ENCODE measurements at regions not wholly inside any gene's neighbourhood (a gene's known extent, or its start where the extent isn't known, plus 50 kb on each side); places are given as distances from the start of the nearest gene placed in this dataset.

DNA sequence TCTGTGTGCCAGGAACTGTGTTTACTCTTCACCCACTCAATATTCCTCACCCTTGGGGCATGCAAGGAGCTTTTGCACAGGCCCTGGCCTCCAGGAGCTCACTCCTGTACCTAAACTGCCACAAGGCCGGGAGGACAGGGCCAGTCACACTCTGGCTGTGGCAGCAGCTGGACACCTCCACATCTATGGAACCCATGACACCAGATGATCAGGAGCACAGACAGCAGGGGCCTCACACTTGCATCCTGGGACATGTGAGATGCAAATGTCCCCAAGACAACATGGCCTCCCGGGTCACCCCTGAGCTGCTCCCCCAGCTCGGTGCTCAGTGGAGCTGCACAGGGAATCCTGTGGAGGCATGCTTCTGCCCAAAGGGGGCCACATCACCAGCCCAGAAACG is 61.8 kb upstream of the SLC66A3 start:
- DNase-seq, result no peak
- ChIA-PET POLR2A (no interaction called here), CTCF (interaction anchor here (1.3 kb wide), 1 partner anchor 258 kb away, joined by 3 read pairs; no protein-coding TSS in a partner anchor)
- H3K4me1 Mint-ChIP-seq (ENCODE audit: low read depth), result no peaks in the 10 kb centered on the region
- no peak for ATAC-seq
- peaks cover 5% of the 10 kb centered on the region for H3K27me3 Mint-ChIP-seq (ENCODE audit: low read depth)
- H3K36me3 Mint-ChIP-seq (ENCODE audit: low read depth), result no peaks in the 10 kb centered on the region
- no peak overlapping the region for H3K27ac Mint-ChIP-seq
- no peak overlapping the region for H3K4me3 Mint-ChIP-seq
- no peaks in the 10 kb centered on the region for H3K9me3 Mint-ChIP-seq (ENCODE audit: insufficient read depth)

DNA sequence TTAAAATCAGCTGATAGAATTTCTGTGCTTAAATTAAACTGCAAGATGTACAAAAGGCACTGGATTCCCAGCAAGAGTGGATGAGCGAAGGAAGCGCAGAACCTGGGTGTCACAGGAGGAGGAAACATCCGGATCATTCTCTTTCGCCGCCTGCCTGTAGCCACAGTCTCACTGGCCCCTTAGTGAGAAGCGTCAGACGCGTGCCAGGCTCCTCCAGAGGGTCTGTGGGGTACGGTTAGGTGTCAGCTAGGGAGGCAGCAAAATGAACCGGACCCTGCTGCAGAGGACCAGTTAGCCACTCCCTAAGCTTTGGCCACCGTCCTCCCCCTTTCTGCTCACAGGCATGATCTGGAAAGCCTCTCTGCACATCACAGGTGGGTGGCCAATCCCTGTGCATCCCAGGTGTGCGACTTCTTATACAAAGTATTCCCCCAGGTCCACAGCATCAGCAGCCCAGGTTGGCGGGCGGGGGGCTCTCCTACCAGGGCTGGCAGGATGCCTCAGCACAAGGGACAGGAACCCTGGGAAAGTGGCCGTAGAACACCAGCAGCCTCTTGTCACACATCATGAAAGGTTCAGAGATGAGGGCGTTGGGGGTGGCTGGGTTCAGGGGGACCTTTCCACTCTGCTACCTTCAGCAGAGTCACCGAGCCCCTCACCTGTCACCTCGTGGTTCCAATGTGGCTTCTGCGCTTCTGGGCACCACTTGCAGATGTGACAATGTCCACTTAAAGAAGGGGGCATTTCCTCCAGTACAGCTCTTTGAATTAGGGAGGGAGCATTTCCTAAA is 61.1 kb upstream of the SLC66A3 start:
- ChIA-PET CTCF (no interaction called here), POLR2A (no interaction called here)
- no peak overlapping the region for H3K27ac Mint-ChIP-seq
- H3K27me3 Mint-ChIP-seq (ENCODE audit: low read depth), result peaks cover 4% of the 10 kb centered on the region
- no peaks in the 10 kb centered on the region for H3K9me3 Mint-ChIP-seq (ENCODE audit: insufficient read depth)
- ATAC-seq (no peak), DNase-seq (no peak)
- H3K4me1 Mint-ChIP-seq (ENCODE audit: low read depth), result no peaks in the 10 kb centered on the region
- H3K4me3 Mint-ChIP-seq, result no peak overlapping the region
- H3K36me3 Mint-ChIP-seq (ENCODE audit: low read depth), result no peaks in the 10 kb centered on the region

- H3K4me3 Mint-ChIP-seq, result no peak overlapping the region
- DNase-seq (no peak), ATAC-seq (no peak)
- H3K4me1 Mint-ChIP-seq (ENCODE audit: low read depth), result no peaks in the 10 kb centered on the region
- CTCF ChIA-PET, result no interaction called here
- peaks cover 4% of the 10 kb centered on the region for H3K27me3 Mint-ChIP-seq (ENCODE audit: low read depth)
- H3K36me3 Mint-ChIP-seq (ENCODE audit: low read depth), result no peaks in the 10 kb centered on the region
- no peak overlapping the region for H3K27ac Mint-ChIP-seq
- POLR2A ChIA-PET, result no interaction called here
- H3K9me3 Mint-ChIP-seq (ENCODE audit: insufficient read depth), result no peaks in the 10 kb centered on the region
Measured at GRCh38 chr2:11096591-11096990, 58.7 kb upstream of the SLC66A3 start.

DNA sequence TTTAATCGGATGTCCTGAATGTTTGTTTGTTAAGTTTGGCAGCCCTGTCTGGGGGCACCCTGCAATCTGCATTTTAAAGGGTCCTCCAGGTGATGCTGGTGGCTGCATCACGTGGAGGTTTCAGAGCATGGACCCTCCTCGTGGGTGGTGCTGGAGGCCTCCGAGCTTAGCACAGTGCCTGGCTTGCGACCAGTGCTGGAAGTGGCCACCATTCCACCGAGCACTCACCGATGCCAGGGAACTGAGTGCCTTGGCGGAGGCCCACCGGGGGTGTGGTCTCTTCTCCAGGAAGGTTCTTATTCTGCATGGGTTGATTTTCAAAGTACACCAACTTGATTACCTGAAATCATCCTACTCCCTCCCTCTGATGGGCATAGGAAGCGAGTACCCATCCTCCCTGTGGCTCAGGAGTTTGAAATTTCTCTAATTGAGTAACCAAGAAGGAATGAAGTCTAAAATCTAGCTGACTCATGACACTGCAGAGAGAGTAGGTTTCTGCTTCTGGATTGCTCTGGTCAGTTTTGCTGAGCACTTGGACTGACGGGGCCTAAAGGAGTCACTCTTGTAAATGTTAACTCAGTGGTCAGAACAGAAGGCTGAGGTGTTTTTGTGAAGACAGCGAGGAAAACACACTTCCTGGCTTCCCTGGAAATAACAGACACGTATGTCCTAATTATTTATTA is 58.1 kb upstream of the SLC66A3 start:
- H3K27me3 Mint-ChIP-seq (ENCODE audit: low read depth), result peaks cover 4% of the 10 kb centered on the region
- POLR2A ChIA-PET, result no interaction called here
- no peak overlapping the region for H3K27ac Mint-ChIP-seq
- no peak for DNase-seq
- no peak overlapping the region for H3K4me3 Mint-ChIP-seq
- H3K36me3 Mint-ChIP-seq (ENCODE audit: low read depth), result no peaks in the 10 kb centered on the region
- H3K4me1 Mint-ChIP-seq (ENCODE audit: low read depth), result no peaks in the 10 kb centered on the region
- CTCF ChIA-PET, result no interaction called here
- H3K9me3 Mint-ChIP-seq (ENCODE audit: insufficient read depth), result no peaks in the 10 kb centered on the region
- ATAC-seq, result no peak

GRCh38 chr2:11097854-11098387 is 57.3 kb upstream of the SLC66A3 start:
- peaks cover 4% of the 10 kb centered on the region for H3K27me3 Mint-ChIP-seq (ENCODE audit: low read depth)
- CTCF ChIA-PET, result no interaction called here
- ATAC-seq, result no peak
- no peaks in the 10 kb centered on the region for H3K9me3 Mint-ChIP-seq (ENCODE audit: insufficient read depth)
- DNase-seq, result no peak
- no peaks in the 10 kb centered on the region for H3K4me1 Mint-ChIP-seq (ENCODE audit: low read depth)
- no peak overlapping the region for H3K4me3 Mint-ChIP-seq
- H3K27ac Mint-ChIP-seq, result no peak overlapping the region
- POLR2A ChIA-PET, result no interaction called here
- no peaks in the 10 kb centered on the region for H3K36me3 Mint-ChIP-seq (ENCODE audit: low read depth)

GRCh38 chr2:11099122-11100065 is 55.9 kb upstream of the SLC66A3 start:
- peaks cover 7% of the 10 kb centered on the region for H3K4me1 Mint-ChIP-seq (ENCODE audit: low read depth)
- no peak overlapping the region for H3K27ac Mint-ChIP-seq
- no peak overlapping the region for H3K4me3 Mint-ChIP-seq
- POLR2A ChIA-PET, result no interaction called here
- DNase-seq (no peak), ATAC-seq (no peak)
- CTCF ChIA-PET, result no interaction called here
- peaks cover 4% of the 10 kb centered on the region for H3K27me3 Mint-ChIP-seq (ENCODE audit: low read depth)
- no peaks in the 10 kb centered on the region for H3K36me3 Mint-ChIP-seq (ENCODE audit: low read depth)
- no peaks in the 10 kb centered on the region for H3K9me3 Mint-ChIP-seq (ENCODE audit: insufficient read depth)

DNA sequence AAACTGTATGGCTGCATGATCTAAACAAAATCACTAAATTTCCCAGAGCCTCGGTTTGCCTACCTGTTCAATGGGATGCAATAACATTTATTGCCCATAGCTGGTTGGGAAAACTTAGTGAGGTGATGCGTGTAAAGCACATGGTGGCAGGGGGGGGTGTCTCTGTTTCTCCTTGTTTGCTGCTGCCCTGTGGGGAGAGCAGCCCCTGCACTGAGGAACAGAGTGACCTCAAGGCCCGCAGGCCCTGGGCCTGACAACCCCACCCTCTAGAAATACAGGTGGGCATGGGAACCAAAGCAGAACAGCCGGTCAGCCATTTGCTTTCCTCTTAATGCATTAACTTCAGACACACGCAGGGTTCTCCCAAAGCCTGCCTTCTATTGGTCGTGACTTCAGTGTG is 55.1 kb upstream of the SLC66A3 start:
- no peaks in the 10 kb centered on the region for H3K9me3 Mint-ChIP-seq (ENCODE audit: insufficient read depth)
- DNase-seq (no peak), ATAC-seq (no peak)
- H3K4me1 Mint-ChIP-seq (ENCODE audit: low read depth), result peaks cover 10% of the 10 kb centered on the region
- no peak overlapping the region for H3K27ac Mint-ChIP-seq
- H3K36me3 Mint-ChIP-seq (ENCODE audit: low read depth), result no peaks in the 10 kb centered on the region
- H3K4me3 Mint-ChIP-seq, result no peak overlapping the region
- CTCF ChIA-PET, result no interaction called here
- POLR2A ChIA-PET, result no interaction called here
- peaks cover 4% of the 10 kb centered on the region for H3K27me3 Mint-ChIP-seq (ENCODE audit: low read depth)

GRCh38 chr2:11100976-11101375 is 54.3 kb upstream of the SLC66A3 start:
- Mint-ChIP-seq H3K9me3 (ENCODE audit: insufficient read depth) (no peaks in the 10 kb centered on the region), H3K27ac (no peak overlapping the region), H3K36me3 (ENCODE audit: low read depth) (no peaks in the 10 kb centered on the region), H3K27me3 (ENCODE audit: low read depth) (no peaks in the 10 kb centered on the region), H3K4me3 (no peak overlapping the region), H3K4me1 (ENCODE audit: low read depth) (peaks cover 10% of the 10 kb centered on the region)
- DNase-seq (no peak), ATAC-seq (no peak)
- ChIA-PET CTCF (no interaction called here), POLR2A (no interaction called here)

- no peaks in the 10 kb centered on the region for H3K9me3 Mint-ChIP-seq (ENCODE audit: insufficient read depth)
- no peaks in the 10 kb centered on the region for H3K27me3 Mint-ChIP-seq (ENCODE audit: low read depth)
- ChIA-PET CTCF (no interaction called here), POLR2A (no interaction called here)
- DNase-seq, result no peak
- H3K4me3 Mint-ChIP-seq, result no peak overlapping the region
- no peak overlapping the region for H3K27ac Mint-ChIP-seq
- no peak for ATAC-seq
- H3K36me3 Mint-ChIP-seq (ENCODE audit: low read depth), result no peaks in the 10 kb centered on the region
- H3K4me1 Mint-ChIP-seq (ENCODE audit: low read depth), result peaks cover 10% of the 10 kb centered on the region
Measured at GRCh38 chr2:11101430-11101829, 53.8 kb upstream of the SLC66A3 start.

DNA sequence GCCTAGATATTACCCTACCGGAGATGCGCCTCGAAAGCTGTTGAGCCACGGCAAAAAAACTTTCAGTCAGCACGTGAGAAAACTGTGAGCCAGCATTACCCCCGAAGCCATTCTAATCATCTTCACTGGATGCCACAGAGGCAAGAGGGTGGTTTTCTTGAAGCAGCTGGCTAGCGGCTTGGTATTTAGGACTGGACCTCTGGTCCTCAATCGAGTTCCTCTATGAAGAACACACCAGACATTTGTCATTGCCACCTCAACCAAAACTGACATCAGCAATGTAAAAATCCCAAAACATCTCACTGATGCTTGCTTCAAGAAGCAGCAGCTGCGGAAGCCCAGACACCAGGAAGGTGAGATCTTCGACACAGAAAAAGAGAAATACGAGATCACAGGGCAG is 52.8 kb upstream of the SLC66A3 start:
- no peak overlapping the region for H3K27ac Mint-ChIP-seq

DNA sequence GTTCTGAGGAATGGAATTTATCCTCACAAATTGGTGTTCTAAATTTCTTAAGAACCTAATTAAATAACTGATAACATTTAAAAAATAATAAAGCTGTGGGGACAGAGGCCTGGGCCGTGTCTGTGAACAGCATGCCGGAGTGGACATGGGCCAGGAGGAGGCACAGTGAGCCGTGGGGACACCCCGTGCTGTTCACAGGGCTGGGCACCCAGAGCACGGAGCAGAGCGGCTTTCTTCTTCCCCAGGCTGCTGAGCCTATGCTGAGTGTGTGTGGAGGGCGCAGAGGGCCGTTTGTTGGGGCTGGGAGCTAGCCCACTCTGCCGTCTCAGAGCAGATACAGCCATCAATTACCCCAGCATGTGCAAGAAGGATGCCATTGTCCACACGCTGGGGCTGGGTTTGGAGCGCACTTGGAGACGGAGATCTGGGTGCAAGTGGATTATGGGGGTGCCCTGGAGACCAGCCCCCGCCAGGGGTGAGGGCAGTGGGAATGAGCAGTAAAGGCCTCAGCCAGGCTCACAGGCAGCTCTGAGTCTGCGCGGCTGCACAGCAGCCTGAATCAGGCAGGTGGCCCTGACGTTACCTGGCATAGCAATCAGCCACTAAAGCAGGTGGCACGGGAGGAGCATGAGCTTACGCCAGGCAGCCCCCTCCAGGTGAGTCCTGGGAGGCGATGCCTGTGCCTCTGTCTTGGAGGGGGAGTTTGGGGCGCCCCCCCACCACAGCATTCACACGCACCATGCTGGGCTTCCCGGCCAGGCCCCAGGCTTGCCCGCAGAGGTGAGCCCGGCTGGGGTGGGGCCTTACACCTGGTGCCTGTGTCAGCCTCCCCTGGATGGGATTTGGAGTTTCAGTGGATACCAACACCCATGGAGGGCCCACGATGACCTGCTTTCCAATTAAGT is 52.1 kb upstream of the SLC66A3 start:
- Mint-ChIP-seq H3K36me3 (ENCODE audit: low read depth) (no peaks in the 10 kb centered on the region), H3K4me1 (ENCODE audit: low read depth) (peaks cover 10% of the 10 kb centered on the region), H3K4me3 (no peak overlapping the region), H3K27ac (no peak overlapping the region), H3K9me3 (ENCODE audit: insufficient read depth) (no peaks in the 10 kb centered on the region), H3K27me3 (ENCODE audit: low read depth) (no peaks in the 10 kb centered on the region)
- DNase-seq, result no peak
- no peak for ATAC-seq
- CTCF ChIA-PET, result no interaction called here
- POLR2A ChIA-PET, result no interaction called here

More for the DNA sequence above, 52.8 kb upstream of the SLC66A3 start:
- Mint-ChIP-seq H3K9me3 (ENCODE audit: insufficient read depth) (no peaks in the 10 kb centered on the region), H3K4me1 (ENCODE audit: low read depth) (peaks cover 10% of the 10 kb centered on the region), H3K27me3 (ENCODE audit: low read depth) (no peaks in the 10 kb centered on the region), H3K36me3 (ENCODE audit: low read depth) (no peaks in the 10 kb centered on the region), H3K4me3 (no peak overlapping the region)
- DNase-seq (no peak), ATAC-seq (no peak)
- ChIA-PET POLR2A (no interaction called here), CTCF (no interaction called here)
